SK-N-DZ (cell line): ENCODE measurements at regions not wholly inside any gene's neighbourhood (a gene's known extent, or its start where the extent isn't known, plus 50 kb on each side); places are given as distances from the start of the nearest gene placed in this dataset.
"Not testable (repeated sequence)": the region's sequence is repeated elsewhere in the genome, so short reads cannot be mapped to it uniquely, and the experiment has no call there.

ENCODE experiments used
- DNase-seq: peaks from one replicate; pipeline ENCODE4 v3.0.0-alpha.2; 2015; ENCODE audit warnings: low spot score

DNA sequence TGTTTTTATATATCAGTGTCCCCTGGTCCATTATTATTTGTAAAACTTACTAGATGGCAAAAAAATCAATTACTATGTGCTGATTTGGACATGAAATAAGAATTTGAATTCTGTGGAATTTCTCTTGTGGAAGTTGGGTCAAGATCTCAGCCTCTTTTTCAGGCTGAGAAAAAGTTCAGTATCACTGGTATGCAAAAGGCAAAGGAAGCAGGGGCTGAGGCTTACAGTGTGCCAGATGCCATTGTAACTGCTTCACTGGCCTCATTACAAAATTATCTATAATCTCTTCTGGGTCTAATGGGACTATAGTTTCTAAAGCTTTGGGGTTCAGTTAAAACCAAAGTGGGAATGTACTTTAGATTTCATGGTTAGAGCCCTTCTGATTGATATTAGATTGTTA lies 125.9 kb upstream of the SLC7A14 start:
- DNase-seq = no peak

DNA sequence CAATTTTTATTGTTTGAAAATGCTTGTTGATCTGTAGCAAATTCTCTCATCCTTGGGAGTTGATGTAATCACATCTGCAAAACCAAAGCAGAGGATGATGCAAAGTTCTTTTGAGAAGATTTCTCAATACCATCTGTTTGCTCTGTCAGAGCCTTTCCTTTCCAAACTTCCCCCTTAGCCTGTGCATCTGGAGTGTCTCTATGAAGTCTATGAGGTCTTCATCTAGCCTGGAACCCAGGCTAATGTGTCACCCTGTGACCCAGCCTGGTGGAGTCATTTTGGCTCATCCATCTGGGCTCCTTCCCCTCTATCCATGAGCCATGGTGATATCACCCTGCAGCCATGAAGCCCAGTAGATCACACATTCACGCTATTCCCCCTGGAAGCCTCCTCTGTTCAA lies 123.2 kb upstream of the SLC7A14 start:
- DNase-seq = no peak

DNA sequence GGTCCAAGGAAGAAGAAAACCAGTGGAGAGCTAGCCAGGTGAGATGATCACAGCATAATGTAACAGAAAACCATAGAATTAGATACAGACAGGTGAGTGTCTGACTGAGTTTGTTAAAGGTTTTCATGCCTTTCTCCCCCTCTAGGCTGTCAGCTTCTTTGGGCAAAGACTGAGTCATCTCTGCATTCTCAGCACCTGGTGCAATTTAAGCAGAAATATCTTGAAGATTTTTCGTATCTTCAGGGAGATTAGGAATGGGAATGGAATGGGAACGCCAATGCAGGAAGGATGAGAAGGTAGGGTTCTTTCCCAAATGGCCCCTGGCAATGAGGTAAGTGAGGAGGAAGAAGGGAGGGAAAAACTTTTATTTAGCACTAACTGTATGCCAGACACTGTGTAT lies 122.0 kb upstream of the SLC7A14 start:
- DNase-seq = no peak

DNA sequence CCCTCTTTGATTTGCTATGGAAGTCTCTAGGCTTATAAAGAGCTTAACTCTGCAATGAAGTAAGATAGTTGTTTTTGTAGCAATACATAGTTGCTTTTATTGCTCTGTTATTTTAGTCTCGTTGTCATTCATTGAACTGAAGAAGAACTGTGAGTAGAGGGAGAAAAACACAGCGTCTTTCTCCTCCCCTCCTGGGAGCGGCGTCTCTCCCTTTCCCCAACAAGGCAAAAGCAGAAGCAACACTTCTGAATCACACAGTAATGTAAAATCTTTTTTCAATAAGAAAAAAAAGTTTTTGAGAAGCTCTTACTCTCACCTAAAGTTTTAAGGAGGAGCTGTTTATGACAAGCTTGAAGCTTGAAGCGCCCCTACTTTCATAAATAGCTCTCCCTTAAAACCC lies 119.3 kb upstream of the SLC7A14 start:
- no peak for DNase-seq

DNA sequence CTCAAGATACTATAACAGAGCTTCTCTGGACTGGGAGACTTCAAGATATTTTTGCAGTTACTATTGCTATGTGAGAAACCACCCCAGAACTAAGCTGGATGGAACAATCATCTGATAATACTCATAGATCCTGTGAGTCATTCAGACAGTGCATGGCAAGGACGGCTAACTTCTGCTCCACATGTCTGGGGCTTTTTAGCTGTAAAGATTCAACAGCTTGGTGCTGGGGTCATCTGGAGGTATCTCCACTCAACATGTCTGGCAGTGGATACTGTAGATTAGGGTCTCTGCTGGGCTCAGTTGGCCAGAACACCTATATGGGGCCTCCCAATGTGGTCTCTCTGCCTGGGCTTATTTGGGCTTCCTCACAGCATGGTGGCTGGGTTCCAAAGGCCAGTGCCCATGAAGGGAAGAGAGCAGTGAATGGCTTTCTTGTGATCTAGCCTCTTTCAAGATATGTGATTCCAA lies 117.3 kb upstream of the SLC7A14 start:
- no peak for DNase-seq

DNA sequence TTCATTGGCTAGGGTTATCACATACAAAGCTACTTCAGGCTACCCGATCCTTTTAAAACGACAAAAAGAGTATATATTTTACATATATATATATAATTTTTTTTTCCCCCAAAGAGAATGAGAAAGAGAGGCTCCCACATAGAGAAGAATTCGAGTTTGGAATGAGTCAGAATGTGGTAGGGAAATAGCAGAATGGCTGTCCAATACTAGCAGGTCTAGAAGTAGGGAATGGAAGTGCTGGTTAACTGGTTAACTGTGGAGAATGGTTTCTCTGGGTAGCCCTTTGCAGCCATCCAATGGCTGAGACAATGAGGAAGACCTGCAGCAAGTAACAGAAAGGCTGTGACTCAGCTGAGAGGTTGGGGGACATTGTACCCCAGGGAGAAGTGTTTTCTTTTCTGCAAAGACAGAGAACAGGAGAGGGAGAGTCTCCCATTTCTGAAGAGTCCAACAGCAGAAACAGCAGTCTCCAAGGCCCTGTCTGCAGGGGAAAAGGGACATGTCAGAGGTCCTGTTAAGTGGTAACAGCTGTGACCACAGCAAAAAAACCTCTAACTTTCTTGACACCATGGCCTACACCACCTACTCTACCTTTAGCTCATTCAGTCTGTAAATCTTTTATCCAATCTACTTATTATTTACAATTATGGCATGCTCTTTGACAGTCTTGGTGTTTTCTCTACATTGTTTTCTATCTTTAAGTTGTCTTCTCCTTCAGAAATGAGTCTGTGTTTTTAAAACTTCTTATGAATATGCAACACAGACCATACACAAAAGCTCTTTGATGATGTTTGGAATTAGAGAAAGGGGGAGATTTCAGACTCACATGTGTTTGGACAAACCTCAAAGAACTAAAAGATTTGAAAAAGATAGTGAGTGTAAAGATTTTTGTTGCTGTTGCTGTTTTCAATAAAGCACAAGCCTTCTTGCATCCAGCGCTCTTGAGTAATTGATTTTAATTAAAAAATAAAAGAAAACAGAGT lies 116.1 kb upstream of the SLC7A14 start:
- DNase-seq = no peak

DNA sequence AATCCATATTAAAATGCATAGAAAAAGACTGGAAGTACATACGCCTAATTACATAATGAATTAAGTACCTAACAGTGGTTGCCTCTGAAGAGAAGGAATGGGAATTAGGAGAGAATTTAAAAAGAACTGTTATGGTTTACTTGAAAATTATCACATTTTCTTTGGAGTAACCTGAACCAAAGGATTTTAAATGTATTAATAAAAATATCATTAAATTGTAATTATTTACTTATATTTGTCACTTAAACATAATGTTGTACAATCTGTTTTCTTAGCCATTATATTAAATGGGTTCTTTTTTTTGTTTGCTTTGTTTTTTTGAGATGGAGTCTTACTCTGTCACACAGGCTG lies 114.2 kb upstream of the SLC7A14 start:
- no peak for DNase-seq

DNA sequence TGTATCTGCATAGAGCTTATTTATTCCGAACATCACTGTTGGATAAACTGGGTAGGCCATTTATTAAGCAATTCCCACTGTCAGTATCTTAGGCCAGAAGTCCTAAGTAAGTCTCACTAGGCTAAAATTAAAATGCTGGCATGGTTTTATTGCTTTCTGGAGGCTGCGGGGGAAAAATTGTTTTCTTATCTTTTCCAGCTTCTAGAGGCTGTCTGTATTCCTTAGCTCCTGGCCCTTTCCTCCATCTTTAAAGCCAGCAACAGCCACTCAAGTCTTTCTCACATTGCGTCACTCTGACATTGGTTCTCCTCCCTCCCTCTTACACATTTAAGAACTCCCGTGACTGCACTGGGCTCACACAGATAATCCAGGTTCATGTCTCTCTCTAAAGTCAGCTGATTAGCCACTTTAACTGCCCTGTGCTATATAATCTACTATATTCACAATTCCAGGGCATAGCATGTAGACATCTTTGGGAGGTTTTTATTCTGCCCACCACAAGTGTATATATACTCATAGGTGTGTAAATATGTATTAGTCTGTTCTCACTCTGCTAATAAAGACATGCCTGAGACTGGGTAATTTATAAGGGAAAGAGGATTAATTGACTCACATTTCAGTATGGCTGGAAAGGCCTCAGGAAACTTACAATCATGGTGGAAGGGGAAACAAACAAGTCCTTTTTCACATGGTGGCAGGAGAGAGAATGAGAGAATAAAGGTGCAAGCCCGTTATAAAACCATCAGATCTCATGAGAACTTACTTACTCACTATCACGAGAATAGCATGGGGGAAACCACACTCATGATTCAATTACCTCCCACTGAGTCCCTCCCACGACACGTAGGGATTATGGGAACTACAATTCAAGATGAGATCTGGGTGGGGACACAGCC lies 113.5 kb upstream of the SLC7A14 start:
- DNase-seq = no peak

DNA sequence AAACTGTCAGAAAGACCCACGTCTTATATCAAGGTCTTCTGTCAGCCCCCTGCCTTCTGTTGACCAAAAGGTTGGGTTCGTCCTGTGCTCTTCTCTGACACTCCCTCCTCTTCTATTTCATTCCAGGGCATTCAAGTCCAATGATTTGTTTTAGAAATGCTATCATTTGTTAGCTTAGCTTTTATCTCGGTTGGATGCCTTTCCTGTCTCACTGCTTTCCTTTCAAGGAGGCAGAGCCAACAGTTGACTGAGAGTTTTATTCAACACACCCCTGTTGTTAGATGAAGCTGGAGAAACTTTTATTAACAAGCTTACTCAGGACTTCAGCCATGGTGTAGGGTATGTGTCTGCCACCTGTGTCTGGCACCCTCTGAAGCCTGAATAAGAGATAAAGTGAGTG lies 112.0 kb upstream of the SLC7A14 start:
- DNase-seq = no peak

DNA sequence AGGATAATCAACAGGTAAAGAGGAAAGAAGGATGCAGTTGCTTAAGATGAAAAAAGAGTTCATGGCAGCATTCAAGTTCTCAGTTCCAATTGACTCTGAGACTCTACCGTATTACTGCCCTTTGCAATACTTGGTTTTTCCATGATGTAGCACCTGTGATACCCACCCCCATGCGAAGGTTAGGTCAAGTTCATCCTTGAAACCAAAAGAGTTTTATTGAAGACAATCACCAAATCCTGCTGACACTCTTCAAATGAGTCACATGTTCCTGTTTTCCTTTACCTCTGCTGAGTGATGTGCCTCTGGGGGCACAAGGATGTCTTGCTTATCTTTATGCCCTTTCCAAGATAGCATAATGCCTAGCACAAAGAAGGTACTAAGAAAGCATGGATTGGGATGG lies 111.3 kb upstream of the SLC7A14 start:
- DNase-seq = no peak

DNA sequence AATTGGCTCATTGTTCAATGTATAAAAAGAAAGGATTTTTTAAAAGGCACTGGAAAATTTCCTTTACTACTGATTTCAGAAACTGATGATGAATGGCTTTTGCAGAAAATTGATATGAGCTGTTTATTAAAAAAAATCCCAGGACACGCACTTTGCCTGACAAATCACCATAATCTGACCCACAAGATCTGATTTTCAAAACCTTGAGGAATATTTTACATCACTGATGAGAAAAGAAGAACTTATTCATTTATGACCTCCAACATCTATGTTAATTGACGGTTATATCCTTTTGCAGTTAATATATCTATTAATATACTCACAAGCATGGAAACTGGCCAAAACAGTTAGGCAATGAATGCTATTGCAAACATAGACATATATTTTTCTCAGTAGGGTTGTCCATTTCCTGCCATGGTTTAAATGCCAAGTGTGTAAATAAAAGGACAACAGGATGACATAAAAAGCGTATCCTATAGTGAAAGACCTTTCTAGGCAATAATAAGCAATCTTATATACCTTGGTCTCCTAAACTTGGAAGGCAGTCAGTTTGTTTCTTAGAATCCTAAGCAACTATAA lies 109.7 kb upstream of the SLC7A14 start:
- no peak for DNase-seq

DNA sequence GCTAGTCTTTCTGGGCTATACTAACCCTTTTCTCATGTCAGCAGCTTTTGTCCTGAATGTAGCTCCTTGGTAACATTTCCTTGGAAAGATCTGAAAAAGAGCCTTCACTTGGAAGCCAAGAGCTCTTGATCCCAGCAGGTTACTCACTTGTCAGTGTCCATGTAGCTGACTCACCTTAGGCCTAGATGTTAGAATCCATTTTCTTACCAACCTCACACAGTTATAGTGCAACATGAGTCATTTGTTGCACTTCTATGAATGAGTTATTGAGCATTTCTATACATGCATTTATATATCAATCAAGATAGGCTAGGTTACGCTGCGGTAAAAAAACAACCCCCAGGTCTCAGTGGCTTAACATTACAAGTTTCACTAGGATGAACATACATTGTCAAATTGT lies 106.8 kb upstream of the SLC7A14 start:
- no peak for DNase-seq

DNA sequence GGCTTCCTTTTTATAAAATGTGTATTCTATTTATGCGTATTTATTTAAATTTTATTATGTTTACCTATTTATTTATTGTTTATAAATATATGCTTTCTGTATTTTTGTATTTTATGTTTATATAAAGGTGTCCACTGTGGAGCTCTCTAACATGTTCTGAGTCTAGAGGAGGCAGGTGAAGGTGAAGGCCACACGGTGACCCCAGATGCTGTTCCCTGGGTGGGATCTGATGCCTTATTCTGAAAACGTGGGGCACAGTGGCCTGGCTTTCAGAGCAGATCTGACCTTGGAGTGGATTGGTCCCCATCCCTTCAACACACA lies 104.7 kb upstream of the SLC7A14 start:
- no peak for DNase-seq

DNA sequence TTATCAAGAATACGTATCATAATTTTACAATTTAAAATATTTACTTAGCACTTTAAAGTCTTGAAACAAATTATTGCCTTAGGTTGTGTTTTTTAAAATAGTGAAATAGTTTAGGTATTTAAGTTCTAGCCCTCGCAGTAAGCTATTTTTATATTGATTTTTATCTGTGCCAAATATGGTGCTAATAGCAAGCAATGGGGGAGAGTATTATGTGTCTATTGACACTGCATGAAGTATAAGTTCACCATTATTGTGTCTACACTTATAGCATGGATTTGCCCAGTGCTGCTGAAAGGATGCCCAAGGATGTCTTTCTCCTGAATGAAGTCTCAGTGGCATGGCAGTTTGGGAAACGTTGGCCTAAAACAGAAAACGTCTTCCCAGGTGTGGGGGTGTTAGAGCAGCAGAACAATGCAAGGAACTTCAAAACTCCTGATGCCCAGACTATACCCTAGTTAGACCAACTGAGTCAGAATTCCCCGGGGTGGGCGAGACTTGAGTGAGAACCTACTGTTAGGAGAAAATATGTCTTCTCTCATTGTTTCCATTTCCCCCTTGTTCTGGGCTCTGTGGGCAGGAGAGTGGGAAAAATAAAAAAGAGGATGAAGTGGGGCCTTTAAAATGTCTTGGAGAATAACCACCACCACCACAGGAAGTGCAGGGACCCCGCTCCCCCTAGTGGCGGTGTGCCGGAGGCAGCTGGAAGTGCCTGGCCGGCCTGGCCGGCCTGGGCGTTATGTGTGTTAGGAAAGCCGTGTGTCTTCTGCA lies 104.2 kb upstream of the SLC7A14 start:
- peak; percentile 65 for DNase-seq

DNA sequence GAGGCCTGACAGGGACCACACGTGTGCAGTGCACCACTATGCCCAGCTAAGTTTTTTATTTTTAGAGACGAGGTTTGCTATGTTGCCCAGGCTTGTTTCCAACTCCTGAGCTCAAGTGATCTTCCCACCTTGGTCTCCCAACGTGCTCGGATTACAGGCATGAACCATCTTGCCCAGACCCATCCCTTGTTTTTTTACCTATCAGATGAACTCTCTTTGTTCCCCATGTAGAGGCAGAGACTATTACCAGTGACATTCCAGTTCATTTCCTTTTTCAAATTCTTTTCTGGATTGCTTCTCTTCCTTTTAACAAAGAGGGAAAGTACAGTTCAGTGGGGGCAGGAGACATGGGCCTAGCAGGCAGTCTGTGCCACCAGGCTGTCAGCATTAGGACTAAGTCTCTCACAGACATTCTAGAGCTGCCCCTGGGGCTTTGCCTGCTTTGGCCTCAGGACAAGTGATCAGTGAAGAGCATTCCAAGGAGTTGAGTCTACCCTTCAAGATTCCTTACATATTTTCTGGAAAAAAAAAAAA lies 103.5 kb upstream of the SLC7A14 start:
- DNase-seq = no peak

DNA sequence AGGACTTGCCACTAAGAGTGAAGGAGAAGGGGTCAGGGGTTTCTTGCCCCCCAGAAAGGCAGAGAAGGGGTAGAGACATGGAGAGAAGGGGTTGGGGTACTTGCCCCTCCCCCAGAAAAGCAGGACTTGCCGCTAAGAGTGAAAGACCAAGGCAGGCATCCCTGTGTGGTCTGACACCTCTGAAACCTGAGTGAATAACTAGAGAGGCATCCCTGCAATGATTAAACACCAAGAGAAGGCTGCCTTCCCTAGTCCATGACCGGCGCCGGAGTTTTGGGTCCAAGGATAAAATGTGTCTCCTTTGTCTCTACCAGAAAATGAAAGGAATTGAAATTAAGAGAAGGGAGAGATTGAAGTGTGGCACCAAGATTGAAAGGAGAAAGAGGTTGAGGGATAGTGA lies 102.3 kb upstream of the SLC7A14 start:
- not testable (repeated sequence) for DNase-seq

DNA sequence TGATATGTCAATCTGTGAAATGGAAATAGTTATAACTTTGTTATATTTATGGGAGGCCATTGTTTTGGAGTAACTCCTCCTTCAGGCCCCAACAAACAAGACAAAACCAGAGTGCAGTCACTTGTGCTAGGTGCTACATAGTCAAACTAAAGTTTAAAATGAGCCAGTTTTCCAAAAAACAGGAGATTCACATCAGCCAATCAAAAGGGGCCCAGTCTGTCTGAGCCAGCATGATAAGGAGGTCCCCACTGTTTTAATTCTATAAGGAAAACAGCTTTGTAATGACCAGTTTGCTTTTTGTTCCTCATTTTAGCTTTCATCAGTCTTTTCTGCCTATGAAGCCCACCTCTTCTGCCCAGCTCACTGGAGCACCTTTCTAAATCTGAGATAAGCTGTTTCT lies 94.7 kb upstream of the SLC7A14 start:
- DNase-seq = no peak

DNA sequence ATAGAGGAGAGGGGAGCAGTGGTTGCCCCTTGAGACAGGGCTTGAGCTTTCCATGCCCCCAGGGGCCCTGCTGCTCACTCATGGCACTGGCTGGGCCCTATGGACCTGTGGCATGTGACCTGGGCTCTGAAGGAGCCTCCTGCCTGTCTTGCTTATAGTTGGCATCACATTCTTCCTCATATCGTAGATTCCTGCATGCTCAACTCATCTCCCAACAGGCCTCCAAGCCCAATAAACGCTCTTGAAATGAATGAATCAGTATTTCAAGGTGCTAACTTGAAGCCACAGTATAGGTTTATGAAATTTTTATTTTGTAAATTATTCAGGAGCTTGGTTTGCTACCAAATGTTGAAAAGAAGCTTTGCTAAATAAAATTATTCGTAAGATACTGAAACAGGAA lies 93.3 kb upstream of the SLC7A14 start:
- DNase-seq = no peak

DNA sequence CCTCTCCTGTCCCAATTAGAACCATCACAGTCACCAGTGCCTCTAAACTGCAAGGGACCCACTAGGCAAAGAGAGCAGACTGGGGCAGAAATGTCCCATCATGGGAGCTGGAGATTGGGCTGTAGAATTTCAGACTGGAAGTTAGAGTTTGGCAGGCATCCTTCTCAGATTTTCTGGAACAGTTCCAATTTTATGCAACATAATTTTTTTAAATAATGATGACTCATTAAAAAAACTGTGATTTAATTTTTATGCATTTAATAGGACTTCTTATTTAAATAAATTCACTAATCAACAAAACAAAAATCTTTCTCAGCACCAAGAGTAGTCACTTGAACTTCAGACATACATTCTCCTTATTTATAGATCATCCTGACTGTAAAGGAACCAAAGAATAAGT lies 84.6 kb upstream of the SLC7A14 start:
- no peak for DNase-seq

DNA sequence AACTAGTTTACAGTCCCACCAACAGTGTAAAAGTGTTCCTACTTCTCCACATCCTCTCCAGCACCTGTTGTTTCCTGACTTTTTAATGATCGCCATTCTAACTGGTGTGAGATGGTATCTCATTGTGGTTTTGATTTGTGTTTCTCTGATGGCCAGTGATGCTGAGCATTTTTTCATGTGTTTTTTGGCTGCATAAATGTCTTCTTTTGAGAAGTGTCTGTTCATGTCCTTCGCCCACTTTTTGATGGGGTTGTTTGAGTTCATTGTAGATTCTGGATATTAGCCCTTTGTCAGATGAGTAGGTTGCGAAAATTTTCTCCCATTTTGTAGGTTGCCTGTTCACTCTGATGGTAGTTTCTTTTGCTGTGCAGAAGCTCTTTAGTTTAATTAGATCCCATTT lies 77.1 kb upstream of the SLC7A14 start:
- DNase-seq = not testable (repeated sequence)

DNA sequence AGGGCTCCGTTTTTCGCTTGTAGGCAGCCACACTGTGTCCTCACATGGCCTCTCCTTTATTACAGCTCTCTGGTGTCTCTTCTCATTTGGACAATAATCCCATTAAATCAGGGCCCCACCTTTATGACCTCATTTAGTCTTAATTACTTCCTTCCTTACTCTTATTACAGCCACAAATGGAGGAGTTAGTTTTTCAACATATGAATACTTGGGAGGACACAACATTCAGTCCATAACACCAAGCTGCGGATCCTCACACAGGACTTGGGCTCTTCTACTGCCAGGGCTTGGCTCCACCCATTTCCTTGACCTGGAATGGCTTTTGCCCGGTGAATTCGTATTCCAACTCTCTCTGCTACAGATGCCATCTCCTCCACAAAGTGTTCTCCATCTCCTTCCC lies 74.3 kb upstream of the SLC7A14 start:
- DNase-seq = no peak
